Erythroblast (primary cell): ENCODE measurements at regions not wholly inside any gene's neighbourhood (a gene's known extent, or its start where the extent isn't known, plus 50 kb on each side); places are given as distances from the start of the nearest gene placed in this dataset.

Experiments used
- DNase-seq, 2 experiments: peaks; one replicate each; lab custom pipeline; 2025; lab: John Stamatoyannopoulos, UW
- GATA1 ChIP-seq: IDR thresholded peaks from 2 replicates; pipeline ENCODE4 v1.6.1; 2011; ENCODE audit warnings: low read depth, mild to moderate bottlenecking, control low read depth, low read length, moderate library complexity
- POLR2A ChIP-seq: IDR thresholded peaks from 2 replicates; pipeline ENCODE4 v1.6.1; 2011; ENCODE audit warnings: mild to moderate bottlenecking, low read length

- DNase-seq = no peak
- TF ChIP-seq GATA1 (no peak), POLR2A (no peak)
These were observed 60.3 kb upstream of the ACVR1 start for GRCh38 chr2:157936406-157936805.

GRCh38 chr2:157935378-157935906 lies 59.3 kb upstream of the ACVR1 start:
- DNase-seq = no peak
- TF ChIP-seq GATA1 = no peak
- TF ChIP-seq POLR2A = no peak

GRCh38 chr2:157934684-157935377 lies 58.7 kb upstream of the ACVR1 start:
- peak in 1 of 2 experiments; percentile 4 for DNase-seq
- TF ChIP-seq POLR2A (no peak), GATA1 (no peak)

GRCh38 chr2:157933160-157933920 lies 57.2 kb upstream of the ACVR1 start:
- TF ChIP-seq GATA1 (no peak), POLR2A (no peak)
- no peak for DNase-seq

- DNase-seq = no peak
- no peak for TF ChIP-seq POLR2A
- TF ChIP-seq GATA1 = no peak
These were observed 56.5 kb upstream of the ACVR1 start for GRCh38 chr2:157932480-157933159.

GRCh38 chr2:157931542-157931941 lies 55.4 kb upstream of the ACVR1 start:
- no peak for DNase-seq
- TF ChIP-seq POLR2A (no peak), GATA1 (no peak)

GRCh38 chr2:157930728-157931127 lies 54.6 kb upstream of the ACVR1 start:
- TF ChIP-seq GATA1 (no peak), POLR2A (no peak)
- no peak for DNase-seq

- peak; percentile 32 to 75 for DNase-seq
- no peak for TF ChIP-seq POLR2A
- no peak for TF ChIP-seq GATA1
These were observed 53.9 kb upstream of the ACVR1 start for GRCh38 chr2:157929871-157930667.

GRCh38 chr2:157928372-157928771 lies 52.2 kb upstream of the ACVR1 start:
- DNase-seq = no peak
- TF ChIP-seq GATA1 (no peak), POLR2A (no peak)

GRCh38 chr2:157927155-157927554 lies 51.0 kb upstream of the ACVR1 start:
- TF ChIP-seq POLR2A (no peak), GATA1 (no peak)
- DNase-seq = no peak
